NCI-H774 (cell line): ENCODE measurements at regions not wholly inside any gene's neighbourhood (a gene's known extent, or its start where the extent isn't known, plus 50 kb on each side); places are given as distances from the start of the nearest gene placed in this dataset.
A peak's percentile ranks its signal among the peaks of the same experiment; 100 is the strongest.

Experiments
- DNase-seq: peaks from one replicate; lab custom pipeline; 2025; lab: John Stamatoyannopoulos, UW

DNA sequence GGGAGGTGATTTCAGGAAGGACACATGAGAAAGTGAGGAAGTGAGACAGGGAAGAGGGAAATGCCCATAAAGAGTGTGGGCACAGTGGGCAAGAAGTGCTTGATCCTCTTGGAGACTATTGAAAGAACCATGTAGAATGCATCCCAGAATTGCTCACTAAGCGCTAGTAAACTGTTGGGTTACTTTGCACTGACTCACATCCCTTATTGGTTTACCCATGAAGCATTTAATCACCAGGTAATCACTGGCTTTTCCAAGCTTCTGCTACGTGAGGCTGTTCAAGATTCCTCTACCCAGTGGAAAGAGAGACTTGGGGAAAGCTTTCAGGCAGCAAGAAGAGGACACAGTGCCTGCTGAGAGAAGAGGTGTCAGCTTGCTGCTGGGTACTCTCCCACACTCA, 410.0 kb upstream of the JAG1 start:
- DNase-seq = no peak

DNA sequence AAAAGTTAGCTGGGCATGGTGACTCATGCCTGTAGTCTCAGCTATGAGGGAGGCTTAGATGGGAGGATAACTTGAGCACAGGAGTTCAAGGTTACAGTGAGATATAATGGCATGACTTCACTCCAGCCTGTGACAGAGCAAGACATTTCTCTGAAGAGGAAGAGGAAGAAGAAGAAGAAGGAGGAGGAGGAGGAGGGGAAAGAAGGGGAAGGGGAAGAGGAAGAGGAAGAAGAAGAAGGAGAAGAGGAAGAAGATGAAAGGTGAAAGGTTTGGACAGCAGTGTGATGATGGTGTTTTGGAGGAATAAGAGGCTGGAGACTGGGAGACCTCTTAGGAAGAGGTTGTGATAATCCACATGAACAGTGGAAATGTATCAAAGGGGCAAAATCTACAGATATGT, 410.7 kb upstream of the JAG1 start:
- no peak for DNase-seq

DNA sequence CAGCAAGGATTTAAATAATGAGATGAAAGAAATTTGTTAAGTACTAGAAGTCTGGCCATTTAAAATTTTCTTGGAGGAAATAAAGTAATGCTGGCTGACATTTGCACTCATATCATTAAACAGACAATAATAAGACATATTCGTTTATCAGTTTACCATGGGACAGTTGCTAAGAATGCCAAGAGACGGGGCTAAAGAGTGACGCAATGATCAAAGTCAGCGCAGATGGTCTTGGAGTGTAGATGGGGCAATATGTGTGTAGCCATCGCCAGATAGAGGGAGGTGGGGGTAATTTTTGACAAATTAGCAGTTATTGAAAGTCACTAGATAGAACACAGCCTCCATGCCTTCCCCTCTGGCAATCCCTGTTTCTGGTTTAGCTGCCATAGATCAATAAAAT, 413.2 kb upstream of the JAG1 start:
- no peak for DNase-seq

DNA sequence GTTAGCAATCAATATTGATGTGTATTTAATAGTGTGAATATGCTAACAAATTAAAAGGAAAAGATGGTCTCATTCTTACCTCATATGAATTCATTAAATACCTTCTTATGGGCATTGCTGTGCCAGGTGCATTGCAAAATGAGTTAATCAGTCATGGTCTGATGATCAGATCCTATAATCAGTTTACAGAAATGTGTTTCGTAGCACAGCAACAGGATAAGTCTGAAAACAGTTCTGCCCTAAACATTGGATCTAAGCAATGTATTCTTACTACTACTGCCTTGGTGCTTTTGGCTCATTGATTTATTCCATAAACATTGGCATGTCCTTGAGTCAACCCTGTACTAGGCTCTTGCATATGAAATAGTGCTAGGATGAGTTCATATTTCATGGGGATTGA, 417.0 kb upstream of the JAG1 start:
- peak; percentile 1 for DNase-seq

DNA sequence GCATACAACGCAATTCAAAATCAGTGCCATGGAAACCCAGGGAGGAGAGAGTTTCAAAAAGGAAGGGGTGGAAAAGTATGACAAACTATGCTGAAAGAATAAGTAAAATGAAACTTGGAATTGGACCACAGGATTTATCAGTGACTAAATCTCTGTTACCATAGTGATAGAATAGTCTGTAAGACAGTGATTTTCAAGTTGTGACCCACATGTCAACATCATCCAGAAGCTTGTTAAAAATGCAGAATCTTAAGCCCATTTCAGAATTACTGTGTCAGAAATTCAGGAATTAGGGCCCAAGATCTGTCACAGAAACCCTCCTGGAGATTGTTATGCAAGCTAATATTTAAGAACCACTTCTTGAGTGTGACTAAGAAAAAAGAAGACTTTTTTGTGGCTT, 417.7 kb upstream of the JAG1 start:
- no peak for DNase-seq

DNA sequence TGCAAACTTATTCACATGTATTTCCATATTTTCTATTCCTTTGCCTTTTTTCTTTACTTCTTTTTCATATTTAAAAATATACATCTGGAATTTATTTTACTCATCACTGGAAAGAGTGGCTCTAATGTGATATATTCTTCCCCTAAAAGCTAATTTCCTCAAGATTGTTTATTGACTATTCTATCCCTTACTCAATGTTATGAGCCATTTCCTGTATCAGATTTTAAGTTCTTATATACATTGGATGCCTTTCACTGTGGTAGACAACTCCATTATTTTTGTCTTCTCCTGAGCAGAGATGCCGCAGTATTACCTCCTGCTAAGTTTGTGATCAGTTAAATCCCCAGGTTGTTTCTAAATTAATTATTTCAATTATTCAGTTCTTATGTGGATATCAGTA, 418.4 kb upstream of the JAG1 start:
- DNase-seq = no peak

DNA sequence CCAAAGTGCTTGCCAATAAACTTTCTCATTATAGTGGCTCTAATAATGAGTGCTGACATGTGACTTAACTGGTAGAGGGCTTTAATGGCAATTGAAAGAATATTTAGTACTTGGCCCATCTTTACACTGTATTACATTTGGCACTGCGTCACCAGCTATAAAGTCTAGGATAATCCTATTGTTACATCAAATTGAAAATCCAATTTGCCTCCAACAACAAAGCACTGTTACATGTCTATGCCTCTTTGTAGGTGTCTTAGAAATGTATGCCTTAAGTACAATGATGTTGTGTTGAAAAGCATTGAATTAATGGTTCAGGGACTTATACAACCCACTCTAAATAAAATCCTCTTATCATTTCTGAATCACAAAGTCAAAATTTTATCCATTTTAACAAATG, 420.4 kb upstream of the JAG1 start:
- DNase-seq = no peak

DNA sequence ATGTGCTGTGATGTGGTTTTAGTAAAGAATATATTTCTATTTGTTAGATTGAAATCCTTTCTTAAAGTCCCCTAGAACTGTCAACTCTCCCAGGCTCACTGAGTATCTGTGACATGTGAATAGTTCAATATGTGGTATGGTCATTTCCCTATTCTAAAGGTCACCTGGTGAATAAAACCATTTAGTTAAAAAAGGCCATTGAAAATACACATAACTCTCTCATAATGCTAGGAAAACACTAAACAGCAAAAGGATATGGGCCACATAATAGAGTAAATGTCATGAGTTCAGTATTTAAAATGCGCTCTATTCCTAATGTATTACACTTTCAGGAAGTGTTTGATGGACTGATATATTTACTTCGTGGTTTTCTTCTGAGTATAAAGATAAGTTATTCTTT, 420.9 kb upstream of the JAG1 start:
- no peak for DNase-seq

DNA sequence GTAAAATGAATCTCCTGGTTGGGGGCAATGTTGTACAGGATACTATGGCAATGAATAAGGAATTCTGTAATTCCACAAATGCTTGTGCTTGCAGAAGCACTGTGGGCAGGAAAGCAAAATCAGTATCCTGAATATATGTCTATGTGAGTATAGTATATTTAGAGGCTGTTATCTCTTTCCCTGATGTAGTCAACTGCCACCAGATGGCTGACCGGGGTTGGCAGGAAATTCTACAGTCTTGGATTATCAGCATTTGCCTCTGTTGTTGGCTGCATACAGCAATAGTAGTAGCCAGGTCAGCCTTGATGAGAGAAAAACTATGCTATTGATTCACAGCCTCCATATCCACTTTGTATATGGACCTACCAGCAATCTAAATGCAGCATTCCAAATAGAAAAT, 425.1 kb upstream of the JAG1 start:
- DNase-seq = no peak

DNA sequence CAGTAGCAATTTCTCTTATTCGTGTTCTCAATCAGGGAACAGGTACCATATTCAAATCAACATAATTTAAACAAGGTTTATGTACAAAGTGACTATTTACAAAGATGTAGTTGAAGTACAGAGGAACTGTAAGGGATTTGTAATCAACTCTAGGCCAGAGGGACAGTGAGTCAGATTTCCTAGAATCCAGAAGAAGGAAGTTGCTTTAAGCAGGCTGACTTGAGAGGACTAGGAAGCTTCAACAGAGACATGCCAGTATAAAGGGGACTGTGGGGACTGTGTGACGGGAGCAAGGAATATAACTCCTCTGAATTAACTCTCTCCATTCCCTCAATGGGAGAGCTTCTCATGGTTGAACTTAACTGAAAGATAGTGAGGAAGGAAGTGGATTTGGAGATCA, 427.4 kb upstream of the JAG1 start:
- no peak for DNase-seq

DNA sequence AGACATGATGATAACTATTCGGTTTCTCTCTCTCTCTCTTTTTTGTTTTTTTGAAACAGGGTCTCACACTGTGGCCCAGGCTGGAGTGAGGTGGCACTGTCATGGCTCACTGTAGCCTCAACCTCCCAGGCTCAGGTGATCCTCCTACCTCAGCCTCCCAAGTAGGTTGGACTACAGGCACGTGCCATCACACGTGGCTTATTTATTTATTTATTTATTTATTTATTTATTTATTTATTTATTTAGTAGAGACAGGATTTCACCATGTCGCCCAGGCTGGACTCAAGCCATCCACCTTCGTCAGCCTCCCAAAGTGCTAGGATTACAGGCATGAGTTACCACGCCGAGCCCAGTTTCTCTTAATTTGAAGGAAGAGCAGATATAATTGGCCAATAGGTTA, 427.9 kb upstream of the JAG1 start:
- DNase-seq = no peak

DNA sequence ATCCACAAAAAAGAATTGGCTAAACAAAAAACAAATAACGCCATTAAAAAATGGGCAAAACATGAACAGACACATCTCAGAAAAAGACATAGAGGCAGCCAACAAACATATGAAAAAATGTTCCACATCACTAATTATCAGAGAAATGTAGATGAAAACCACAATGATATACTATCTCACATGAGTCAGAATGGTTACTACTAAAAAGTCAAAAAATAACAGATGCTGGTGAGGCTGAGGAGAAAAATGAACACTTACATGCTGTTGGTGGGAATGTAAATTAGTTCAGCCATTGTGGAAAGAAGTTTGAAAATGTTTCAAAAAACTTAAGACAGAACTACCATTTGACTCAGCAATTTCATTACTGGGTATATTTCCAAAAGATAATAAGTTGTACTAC, 430.1 kb upstream of the JAG1 start:
- DNase-seq = no peak

DNA sequence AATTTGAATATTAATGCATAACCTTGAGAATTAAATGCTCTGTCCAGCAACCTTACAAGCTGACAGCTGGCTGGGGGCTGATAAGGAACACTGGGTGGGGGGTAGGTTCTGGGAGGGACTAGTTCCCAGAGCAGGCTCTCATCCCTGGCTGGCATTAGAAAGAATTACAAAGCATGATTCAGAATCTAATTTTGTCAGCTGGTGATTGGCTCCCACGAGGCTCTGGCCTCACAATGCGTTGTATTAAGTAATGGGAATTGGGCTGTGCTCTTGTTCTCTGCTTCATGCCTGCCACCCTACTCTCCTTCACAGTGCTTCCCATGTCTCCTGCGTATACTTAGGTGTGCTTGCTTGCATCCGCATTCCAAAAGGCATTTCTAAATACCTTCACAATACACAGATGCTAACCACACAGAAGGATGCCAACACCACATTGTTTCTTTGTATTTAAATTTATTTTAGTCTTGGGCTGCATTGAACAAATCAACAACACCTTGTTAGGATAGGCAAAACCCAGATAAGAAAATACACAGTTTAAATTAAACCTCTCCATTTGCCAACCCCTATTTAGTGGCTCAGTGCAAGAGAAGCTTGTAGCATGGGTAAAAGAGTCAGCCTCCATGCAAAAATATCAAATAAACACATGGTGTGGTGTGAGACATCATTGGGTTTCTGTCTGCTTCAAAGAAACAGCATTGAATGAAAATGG, 434.5 kb upstream of the JAG1 start:
- no peak for DNase-seq

DNA sequence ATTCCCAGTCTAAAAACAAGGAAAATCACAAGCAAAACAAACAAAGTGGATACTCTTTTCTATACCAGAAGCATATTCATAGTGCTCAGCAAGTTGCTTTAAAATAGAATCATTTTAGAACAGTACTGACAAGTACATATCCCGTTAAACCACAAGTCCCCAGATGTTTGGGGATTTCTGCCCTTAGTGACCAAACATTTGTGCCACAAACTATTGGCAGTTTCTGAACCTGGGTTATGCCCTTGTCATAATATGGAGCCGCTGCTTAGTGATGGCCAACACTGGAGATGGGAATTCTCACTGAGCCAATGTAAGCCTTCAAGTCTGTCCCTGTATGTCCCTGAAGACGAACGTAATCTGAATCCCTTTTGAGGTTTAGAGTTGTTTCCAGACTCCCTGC, 436.7 kb upstream of the JAG1 start:
- DNase-seq = no peak

DNA sequence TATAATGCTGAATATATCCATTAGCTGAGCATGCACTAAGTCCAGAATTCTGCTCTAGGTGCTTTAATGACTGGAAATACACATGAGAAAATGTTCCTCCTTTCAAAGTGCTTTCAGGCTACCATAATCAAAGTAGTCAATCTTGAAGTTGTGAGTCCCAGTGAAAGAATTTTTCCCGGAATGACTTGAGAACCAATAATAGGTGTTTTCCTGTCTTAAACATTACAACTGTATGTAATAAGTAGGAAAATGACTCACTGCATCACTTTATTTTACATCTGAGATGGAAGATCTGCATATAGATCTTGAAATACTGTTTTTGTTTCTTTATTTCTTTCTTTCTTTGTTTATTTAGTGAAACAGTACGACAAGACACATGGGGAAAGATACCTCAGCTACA, 437.4 kb upstream of the JAG1 start:
- DNase-seq = no peak

DNA sequence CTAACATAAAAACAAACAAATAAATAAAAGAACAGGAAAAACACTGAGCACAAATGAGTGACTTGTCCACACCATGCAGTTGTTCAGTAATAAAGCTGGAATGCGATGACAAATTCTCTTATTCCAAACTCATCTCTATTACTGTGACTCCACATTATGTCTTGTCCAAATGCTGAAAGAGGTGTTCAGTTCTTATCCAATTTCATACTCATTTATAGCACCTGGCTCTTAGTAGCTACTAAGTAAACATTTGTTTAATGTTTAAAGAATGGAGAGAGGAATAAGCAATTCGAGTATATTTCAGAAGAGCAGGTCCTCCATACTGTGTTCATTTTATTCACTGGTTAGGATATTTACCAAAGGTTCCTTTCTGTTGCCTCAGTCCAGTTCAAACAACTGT, 439.0 kb upstream of the JAG1 start:
- peak; percentile 67 for DNase-seq

DNA sequence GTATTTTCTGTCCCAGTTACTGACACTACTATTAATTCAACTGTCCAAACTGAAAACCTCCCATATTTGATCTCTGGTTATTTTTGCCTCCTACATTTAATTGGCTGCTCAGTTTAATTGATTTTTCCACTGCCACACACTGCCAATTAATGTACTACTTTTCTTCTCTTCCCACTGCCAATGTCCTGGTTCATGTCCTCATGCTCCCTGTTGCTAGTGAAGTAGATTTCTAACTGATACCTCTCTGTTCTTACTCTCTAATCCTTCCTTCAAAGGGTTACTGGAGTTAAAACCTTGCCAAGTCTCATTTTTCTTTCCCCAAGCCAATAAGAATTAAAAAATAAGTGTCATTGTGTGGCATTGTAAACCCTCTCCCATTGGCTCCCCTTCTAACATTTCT, 440.6 kb upstream of the JAG1 start:
- DNase-seq = no peak

DNA sequence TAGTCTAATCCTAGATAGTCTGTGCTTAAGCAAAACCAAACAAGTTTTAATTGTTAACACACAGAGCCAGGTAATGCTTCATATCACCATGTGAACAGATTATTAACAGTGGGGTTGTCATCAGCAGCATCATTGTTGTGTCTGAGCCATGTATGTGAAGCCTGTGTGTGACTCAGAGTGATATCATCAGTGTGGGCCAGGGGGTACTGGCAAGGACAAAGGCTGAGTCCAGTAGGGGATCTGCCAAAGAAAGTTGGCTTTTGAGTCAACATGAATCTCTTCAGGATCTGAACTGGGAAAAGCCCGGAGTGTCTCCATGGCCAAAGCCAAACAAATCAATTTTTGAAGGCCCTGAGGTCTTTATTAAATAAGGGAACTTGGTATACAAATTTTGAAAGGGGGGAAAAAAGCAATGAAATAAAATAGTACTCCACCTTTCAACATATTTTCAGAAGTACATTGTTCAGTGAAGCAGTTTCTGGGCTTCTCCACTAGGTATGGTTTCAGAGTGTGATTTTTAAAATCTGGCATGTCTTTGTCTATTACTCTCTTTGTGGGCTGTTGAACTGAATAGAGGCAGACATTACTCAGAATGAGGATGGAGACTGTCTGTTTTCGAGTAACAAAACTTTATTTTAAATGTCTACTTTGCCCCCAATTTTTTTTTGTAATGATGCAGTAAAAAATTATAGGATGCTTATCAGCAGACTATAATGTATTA, 444.2 kb upstream of the JAG1 start:
- DNase-seq = no peak

DNA sequence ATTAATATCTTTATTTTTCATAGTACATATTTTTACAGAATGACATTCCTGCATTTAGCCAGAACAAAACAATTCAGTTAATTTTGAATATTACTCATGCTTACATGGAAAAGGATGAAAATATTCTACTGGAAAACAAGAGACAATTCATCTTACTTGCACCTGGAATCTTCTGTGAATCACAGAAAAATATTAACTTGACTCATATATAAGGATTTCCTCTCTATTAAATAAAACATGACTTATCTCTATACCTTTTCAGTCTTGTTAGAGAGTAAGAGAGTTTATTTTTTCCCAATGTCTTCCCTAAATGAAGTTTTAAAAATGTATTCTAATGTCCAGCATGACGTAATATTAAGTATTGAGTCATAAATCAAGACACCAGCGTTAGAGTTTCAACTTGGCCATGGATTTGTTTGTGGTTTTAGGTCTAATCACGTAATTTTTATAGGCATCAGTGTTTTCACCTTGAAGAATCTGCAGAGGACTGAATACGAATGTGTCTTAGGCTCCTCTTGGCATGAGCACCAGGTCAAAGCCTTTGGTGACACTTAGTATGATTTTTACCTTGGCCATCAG, 445.1 kb upstream of the JAG1 start:
- no peak for DNase-seq

DNA sequence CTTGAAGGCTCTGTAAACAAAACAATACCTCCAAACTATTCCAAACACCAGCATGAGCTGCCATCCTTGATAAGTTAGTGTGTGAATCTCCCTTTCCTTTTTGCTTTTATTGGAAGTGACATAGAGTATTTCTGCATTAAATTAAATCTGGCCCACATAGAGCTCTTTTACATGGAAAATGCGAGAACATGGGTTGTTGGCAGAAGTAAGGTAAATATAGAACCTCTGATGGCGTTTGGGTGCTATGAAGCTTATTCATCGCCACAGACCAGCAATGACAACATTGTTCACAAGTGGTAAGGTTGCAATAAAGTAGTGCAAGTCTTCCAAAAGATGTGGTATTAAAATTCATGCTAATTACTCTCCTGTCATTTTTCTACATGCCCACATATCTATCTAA, 445.8 kb upstream of the JAG1 start:
- no peak for DNase-seq

DNA sequence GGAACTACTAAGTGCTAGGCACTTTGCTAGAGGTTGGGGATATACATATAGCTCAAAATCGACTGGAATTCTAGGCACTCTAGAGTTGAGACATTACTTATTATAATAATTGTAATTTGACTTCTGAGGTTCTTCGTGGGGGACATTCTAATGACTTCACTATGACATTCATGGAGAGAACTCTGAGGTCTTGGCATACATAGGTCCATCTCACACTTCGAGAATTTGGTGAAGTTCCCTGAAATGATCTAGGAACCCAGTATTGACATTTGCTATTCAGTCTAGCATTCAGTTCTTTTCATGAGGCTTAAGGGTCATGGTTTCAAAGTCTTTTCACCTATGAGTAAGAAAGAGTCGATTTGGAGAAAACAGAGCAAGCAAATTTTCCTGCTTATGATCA, 446.6 kb upstream of the JAG1 start:
- DNase-seq = no peak

DNA sequence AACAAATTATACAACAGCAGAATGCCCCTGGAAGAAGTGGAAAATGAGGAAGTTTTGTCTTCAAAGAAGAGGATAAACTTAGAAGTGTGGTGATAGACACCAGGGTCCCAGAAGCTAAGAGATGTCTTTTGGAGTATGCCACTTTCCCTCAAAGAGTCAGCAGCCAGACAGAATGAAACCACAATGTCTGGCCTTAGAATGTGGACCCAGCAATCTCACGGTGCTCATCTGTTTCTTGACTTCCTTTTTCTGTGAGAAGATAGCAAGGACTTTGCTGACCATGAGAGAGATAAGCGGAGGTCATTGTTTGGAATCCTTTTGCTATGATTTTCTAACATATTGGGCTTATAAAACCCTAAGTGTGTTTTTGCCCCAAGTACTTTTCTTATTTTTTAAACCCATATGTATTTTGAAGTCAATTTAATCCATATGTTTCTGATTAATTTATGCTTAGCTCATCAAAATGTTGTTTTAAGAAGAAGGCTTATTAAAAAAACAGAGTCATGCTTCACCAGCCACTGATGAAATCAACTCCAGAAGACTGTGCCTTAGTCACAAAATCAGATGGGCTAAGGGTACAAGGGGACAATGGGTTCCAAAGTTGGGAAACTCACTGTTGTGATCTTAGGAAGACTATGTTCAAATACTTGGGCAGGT, 451.2 kb upstream of the JAG1 start:
- no peak for DNase-seq

DNA sequence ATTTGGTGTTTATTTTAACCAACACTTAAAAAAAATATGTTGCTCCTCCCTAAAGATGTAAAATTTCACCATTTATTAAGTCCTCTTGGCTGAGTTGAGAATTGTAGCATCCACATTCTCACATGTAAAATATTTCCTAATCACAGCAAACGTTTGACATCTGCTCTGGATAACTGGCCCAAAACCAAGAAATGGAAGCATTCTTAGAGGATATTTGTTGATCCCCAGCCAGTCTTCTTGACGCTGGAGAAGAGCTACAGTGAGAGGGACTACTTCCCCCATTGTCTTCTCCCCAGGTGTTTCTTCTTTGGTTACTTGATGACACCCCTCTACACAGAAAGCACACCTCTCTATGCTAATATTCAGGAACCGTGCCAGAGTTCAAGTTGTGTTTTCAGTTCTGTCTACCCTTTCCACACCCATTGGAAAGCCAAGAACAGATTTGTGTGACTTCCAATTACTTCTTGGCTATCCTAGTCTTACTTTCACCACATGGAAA, 454.5 kb upstream of the JAG1 start:
- DNase-seq = no peak
